Thyroid gland (tissue), 4 donors: ENCODE measurements at regions not wholly inside any gene's neighbourhood (a gene's known extent, or its start where the extent isn't known, plus 50 kb on each side); places are given as distances from the start of the nearest gene placed in this dataset.

Experiments
- DNase-seq, 2 donors: peaks; one replicate each; pipeline ENCODE4 v3.0.0-alpha.2; 2019
- H3K27ac ChIP-seq, 3 donors: fragments of 200-600 bp; sonication (generic); 1 replicate in 2 of 3; 2 replicates in 1 of 3; pipeline ENCODE4 v1.5.1; 2016 to 2019; ENCODE audit warnings: mild to moderate bottlenecking in 1 of 3, moderate library complexity in 1 of 3
- H3K27me3 ChIP-seq: fragments of 200-600 bp; sonication (generic); one replicate; pipeline ENCODE4 v1.5.1; 2019
- H3K36me3 ChIP-seq, 2 donors: fragments of 200-600 bp; sonication (generic); one replicate each; pipeline ENCODE4 v1.5.1; 2016 to 2019
- H3K4me1 ChIP-seq, 2 donors: fragments of 200-600 bp; sonication (generic); one replicate each; pipeline ENCODE4 v1.5.1; 2017 to 2019
- H3K4me3 ChIP-seq, 3 donors: fragments of 200-600 bp; sonication (generic); replicated peaks in 1 of 3; 1 replicate in 2 of 3; 2 replicates in 1 of 3; pipeline ENCODE4 v1.5.1; 2016; ENCODE audit warnings: mild to moderate bottlenecking in 1 of 3
- H3K9me3 ChIP-seq: fragments of 200-600 bp; sonication (generic); one replicate; pipeline ENCODE4 v1.5.1; 2017
- POLR2A ChIP-seq, 2 donors: fragments of 450-650 bp; IDR thresholded peaks; one replicate each; pipeline ENCODE4 v1.6.1; 2017; ENCODE audit warnings: antibody characterized with exemption in 2 of 2, mild to moderate bottlenecking in 2 of 2, moderate library complexity in 1 of 2
- WGBS, 2 donors: methylation state at CpG; one replicate each; pipeline ENCODE4 v1.1.5; 2017; 5-methylcytosine and 5-hydroxymethylcytosine counted together
- intact Hi-C: fragments of 100-400 bp; cut with DNase I; formaldehyde crosslinking; loops from one replicate; pipeline ENCODE4 v1.15.1; 2023
- TF ChIP-seq, protein P1 (sequence below), 6 experiments: fragments of 200-600 bp in 3 of 6; fragments of 450-650 bp in 3 of 6; sonication (generic) in 3 of 6; IDR thresholded peaks; one replicate each; pipeline ENCODE4 v1.5.1; 2016 to 2019; ENCODE audit warnings: antibody characterized with exemption in 6 of 6, mild to moderate bottlenecking in 2 of 6, inconsistent platforms in 1 of 6, moderate library complexity in 1 of 6

DNA sequence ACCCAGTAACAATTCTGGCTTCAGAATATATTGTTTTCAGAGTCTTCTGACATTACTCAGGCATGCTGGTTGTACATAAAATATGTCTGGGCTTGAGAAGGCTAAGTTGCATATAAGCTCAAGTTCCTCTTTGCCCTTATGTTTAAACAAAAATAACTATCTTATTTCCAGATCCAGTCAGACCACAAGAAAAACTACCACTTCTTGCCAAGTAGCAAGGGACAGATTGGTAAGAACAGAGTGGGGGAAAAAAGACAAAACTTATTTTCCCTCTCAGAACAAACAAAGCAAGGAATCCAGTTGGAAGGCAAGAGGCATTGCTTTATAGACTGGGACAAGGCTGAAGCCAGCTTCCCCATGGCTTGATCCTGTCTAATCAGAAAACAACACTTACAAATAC lies 1036.7 kb upstream of the CELF4 start:
- no peaks in the 10 kb centered on the region for H3K36me3 ChIP-seq
- no peak overlapping the region for H3K27ac ChIP-seq
- no peak overlapping the region for H3K4me3 ChIP-seq
- no peaks in the 10 kb centered on the region for H3K4me1 ChIP-seq
- intact Hi-C loops, result no loop called here
- TF ChIP-seq POLR2A (IDR thresholded peaks at IDR 0.05), result no peak
- TF ChIP-seq, protein P1, sequence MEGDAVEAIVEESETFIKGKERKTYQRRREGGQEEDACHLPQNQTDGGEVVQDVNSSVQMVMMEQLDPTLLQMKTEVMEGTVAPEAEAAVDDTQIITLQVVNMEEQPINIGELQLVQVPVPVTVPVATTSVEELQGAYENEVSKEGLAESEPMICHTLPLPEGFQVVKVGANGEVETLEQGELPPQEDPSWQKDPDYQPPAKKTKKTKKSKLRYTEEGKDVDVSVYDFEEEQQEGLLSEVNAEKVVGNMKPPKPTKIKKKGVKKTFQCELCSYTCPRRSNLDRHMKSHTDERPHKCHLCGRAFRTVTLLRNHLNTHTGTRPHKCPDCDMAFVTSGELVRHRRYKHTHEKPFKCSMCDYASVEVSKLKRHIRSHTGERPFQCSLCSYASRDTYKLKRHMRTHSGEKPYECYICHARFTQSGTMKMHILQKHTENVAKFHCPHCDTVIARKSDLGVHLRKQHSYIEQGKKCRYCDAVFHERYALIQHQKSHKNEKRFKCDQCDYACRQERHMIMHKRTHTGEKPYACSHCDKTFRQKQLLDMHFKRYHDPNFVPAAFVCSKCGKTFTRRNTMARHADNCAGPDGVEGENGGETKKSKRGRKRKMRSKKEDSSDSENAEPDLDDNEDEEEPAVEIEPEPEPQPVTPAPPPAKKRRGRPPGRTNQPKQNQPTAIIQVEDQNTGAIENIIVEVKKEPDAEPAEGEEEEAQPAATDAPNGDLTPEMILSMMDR (IDR thresholded peaks at IDR 0.05), result no peak
- DNase-seq, result no peak
- no peaks in the 10 kb centered on the region for H3K27me3 ChIP-seq
- H3K9me3 ChIP-seq, result no peaks in the 10 kb centered on the region

DNA sequence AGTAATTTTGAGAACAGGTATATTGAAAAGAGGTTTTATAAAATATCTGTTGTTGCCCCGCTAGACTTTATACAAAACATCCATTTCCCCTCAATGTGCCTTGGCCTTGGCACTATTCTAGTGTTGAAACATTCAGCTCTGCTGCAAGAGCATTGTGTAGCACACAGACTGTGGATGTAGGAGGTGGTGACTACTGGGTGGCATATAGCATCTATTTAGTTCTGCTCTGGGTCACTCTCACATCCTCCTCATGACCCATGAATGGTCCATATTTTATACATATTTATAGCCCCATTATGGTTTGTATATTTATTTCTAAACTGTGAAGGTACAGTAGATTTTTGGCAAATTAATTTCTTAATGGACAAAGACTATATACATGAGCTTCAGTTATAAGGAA lies 1022.0 kb upstream of the CELF4 start:
- no peaks in the 10 kb centered on the region for H3K27me3 ChIP-seq
- H3K4me3 ChIP-seq, result no peak overlapping the region
- 94 to 97% methylated on average over 1 of the region's 1 CpG for WGBS, 2 donors
- no peaks in the 10 kb centered on the region for H3K36me3 ChIP-seq
- no peaks in the 10 kb centered on the region for H3K9me3 ChIP-seq
- intact Hi-C loops, result no loop called here
- H3K27ac ChIP-seq, result no peak overlapping the region
- DNase-seq, result no peak
- H3K4me1 ChIP-seq, result no peaks in the 10 kb centered on the region
- TF ChIP-seq POLR2A (IDR thresholded peaks at IDR 0.05), result no peak
- TF ChIP-seq, protein P1 (IDR thresholded peaks at IDR 0.05), result no peak

DNA sequence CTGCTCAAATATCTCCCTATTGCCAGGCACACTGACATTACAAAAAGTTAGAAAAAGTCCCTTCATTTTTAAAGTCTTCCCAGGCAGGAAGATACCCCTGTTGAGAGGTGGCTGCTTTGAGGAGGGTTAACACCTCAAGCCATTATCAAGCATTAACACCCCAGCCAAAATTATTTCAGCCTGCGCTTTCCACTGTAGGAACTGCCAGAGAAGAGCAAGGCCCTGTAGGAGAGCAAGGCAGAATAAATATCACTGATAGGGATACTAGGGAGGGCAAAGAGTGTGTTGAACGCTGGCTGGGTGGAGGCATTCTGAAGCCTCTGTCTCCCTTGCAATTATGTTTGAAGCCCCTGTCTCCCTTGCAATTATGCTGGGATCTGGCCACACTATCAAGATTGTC lies 1020.7 kb upstream of the CELF4 start:
- H3K36me3 ChIP-seq, result no peaks in the 10 kb centered on the region
- no peak for DNase-seq
- WGBS, 2 donors, result 51 to 59% methylated on average over 2 of the region's 2 CpGs
- no peaks in the 10 kb centered on the region for H3K27me3 ChIP-seq
- intact Hi-C loops, result no loop called here
- no peak overlapping the region for H3K27ac ChIP-seq
- no peaks in the 10 kb centered on the region for H3K4me1 ChIP-seq
- TF ChIP-seq, protein P1 (IDR thresholded peaks at IDR 0.05), result no peak
- no peak for TF ChIP-seq POLR2A (IDR thresholded peaks at IDR 0.05)
- no peaks in the 10 kb centered on the region for H3K9me3 ChIP-seq
- H3K4me3 ChIP-seq, result no peak overlapping the region

DNA sequence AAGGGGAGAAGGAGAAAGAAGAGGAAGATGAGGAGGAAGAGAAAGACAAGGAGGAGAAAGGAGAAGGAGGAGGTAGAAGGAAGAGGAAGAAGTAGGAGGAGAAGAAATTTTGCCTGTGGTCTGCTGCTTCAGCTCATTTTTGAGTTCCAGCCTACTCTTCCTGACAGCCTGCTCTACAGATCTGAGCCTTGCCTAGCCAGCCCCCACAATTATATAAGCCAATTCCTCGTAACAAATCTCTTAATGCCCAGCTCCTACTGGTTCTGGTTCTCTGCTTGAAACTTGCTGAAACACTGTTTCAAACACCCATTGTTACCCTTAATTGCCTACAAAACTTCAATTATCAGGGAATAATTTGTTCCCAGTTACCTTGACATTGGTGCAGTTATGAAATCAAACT lies 1014.2 kb upstream of the CELF4 start:
- WGBS, 2 donors, result 65 to 78% methylated on average over 1 of the region's 1 CpG
- no peaks in the 10 kb centered on the region for H3K4me1 ChIP-seq
- H3K9me3 ChIP-seq, result no peaks in the 10 kb centered on the region

DNA sequence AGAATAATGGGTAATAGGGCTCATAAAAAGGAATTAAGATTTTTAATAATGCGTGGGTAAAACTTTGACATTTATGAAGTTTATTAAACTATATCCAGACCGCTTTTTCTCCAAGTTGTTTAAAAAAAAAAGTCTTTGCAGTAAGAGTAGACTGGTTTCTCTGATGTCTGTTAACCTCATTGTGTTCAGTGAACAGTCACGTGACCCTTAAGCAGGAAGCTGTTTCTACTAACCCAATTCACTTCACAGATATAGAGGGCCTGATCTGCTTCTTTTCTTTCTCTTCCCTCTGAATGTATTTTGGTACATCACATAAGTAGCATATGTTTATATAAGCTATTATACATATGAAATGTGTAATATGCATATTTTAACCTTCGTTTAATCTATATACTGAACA lies 1011.3 kb upstream of the CELF4 start:
- H3K4me3 ChIP-seq, result no peak overlapping the region
- WGBS, 2 donors, result 83% methylated on average over 4 of the region's 4 CpGs
- H3K9me3 ChIP-seq, result no peaks in the 10 kb centered on the region
- H3K36me3 ChIP-seq, result no peaks in the 10 kb centered on the region
- no peak overlapping the region for H3K27ac ChIP-seq
- no peaks in the 10 kb centered on the region for H3K4me1 ChIP-seq
- DNase-seq, result no peak
- no peaks in the 10 kb centered on the region for H3K27me3 ChIP-seq
- TF ChIP-seq, protein P1 (IDR thresholded peaks at IDR 0.05), result no peak
- TF ChIP-seq POLR2A (IDR thresholded peaks at IDR 0.05), result no peak
- intact Hi-C loops, result no loop called here

More for the DNA sequence above, 1014.2 kb upstream of the CELF4 start:
- no peak for TF ChIP-seq POLR2A (IDR thresholded peaks at IDR 0.05)
- TF ChIP-seq, protein P1 (IDR thresholded peaks at IDR 0.05), result no peak
- no peak for DNase-seq
- Histone ChIP-seq H3K36me3 (no peaks in the 10 kb centered on the region), H3K4me3 (no peak overlapping the region), H3K27ac (no peak overlapping the region), H3K27me3 (no peaks in the 10 kb centered on the region)
- intact Hi-C loops, result no loop called here
